ENCODE measurements at regions not wholly inside any gene's neighbourhood (a gene's known extent, or its start where the extent isn't known, plus 50 kb on each side); places are given as distances from the start of the nearest gene placed in this dataset.
A peak's percentile ranks its signal among the peaks of the same experiment; 100 is the strongest.

DNA sequence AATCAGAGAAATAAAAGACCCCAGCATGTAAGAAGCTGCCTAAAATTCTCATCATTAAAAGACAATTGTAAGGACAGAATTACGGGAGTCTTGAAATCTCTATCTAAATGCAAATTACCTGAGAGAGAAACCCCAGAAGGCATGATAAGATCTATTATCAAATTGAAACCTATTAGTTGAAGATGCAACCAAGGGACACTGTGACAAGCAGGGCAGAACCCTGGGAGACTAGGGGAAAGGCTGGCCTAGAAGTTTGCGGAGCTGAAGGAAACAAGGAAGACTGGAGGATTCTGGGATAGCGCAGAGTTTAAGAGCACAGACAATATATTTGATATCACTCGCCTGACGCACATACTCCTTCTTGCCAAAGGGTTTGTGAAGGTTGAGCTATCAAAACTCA is 319.5 kb upstream of the CHAC2 start:
- Histone ChIP-seq H3K36me3 (no peaks in the 10 kb centered on the region), H3K27me3 (no peaks in the 10 kb centered on the region), H3K4me3 (ENCODE audit: low read depth, low read length) (no peak overlapping the region), H3K4me1 (no peaks in the 10 kb centered on the region), H3K9me3 (no peaks in the 10 kb centered on the region)
- TF ChIP-seq, protein P1, sequence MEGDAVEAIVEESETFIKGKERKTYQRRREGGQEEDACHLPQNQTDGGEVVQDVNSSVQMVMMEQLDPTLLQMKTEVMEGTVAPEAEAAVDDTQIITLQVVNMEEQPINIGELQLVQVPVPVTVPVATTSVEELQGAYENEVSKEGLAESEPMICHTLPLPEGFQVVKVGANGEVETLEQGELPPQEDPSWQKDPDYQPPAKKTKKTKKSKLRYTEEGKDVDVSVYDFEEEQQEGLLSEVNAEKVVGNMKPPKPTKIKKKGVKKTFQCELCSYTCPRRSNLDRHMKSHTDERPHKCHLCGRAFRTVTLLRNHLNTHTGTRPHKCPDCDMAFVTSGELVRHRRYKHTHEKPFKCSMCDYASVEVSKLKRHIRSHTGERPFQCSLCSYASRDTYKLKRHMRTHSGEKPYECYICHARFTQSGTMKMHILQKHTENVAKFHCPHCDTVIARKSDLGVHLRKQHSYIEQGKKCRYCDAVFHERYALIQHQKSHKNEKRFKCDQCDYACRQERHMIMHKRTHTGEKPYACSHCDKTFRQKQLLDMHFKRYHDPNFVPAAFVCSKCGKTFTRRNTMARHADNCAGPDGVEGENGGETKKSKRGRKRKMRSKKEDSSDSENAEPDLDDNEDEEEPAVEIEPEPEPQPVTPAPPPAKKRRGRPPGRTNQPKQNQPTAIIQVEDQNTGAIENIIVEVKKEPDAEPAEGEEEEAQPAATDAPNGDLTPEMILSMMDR (IDR thresholded peaks at IDR 0.05; ENCODE audit: low read depth, low read length), result no peak
- no peak for DNase-seq

DNA sequence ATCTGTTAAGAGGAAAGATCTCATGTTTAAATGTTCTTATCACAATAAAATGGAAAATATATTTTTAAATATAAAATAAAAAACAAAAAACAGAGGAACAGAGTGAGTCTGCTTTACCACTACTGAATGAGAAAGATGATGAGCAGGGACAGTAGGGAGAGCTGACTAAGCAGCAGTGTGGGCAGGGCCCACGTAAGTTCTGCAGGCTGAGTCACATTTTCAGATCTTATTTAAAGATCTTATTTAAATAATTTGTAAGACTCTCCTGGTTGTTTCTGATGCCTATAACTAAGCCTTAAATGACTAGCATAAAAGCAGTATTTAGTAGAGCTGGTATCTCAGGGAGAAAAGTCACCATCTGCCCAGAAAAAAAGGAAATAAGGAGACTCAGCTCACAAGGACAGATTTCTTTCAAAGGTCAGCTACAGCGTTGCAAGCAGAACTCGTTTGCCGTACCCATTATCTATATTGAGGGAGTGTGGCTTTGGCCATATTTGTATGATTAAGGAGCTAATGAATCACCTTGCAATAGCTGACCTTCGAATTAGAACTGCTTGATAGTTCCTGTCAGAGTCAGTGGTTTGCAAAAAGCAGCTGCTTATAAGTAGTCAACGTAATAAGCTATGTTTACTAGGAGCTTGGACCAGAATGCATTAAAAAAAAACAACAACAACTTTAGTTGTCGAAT is 322.1 kb upstream of the CHAC2 start:
- no peak overlapping the region for H3K4me3 ChIP-seq (ENCODE audit: low read depth, low read length)
- TF ChIP-seq, protein P1 (IDR thresholded peaks at IDR 0.05; ENCODE audit: low read depth, low read length), result no peak
- no peaks in the 10 kb centered on the region for H3K36me3 ChIP-seq
- no peaks in the 10 kb centered on the region for H3K4me1 ChIP-seq
- no peak for DNase-seq
- H3K27me3 ChIP-seq, result no peaks in the 10 kb centered on the region
- H3K9me3 ChIP-seq, result no peaks in the 10 kb centered on the region

DNA sequence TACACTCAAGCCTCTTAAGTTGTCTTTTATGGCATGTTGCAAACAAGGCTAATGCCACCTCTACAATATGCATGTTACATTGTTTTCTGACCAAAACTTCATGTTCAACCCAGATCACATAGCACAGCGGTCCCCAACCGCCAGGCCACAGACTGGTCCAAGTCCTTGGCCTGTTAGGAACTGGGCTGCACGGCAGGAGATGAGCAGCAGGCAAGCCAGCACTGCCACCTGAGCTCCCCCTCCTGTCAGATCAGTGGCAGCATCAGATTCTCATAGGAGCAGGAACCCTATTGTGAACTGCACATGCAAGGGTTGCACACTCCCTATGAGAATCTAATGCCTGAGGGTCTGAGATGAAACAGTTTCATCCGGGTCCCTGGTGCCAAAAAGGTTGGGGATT is 324.8 kb upstream of the CHAC2 start:
- DNase-seq, result peak; percentile 7
- TF ChIP-seq, protein P1 (IDR thresholded peaks at IDR 0.05; ENCODE audit: low read depth, low read length), result peak; percentile 13; the same call in 1 of the 2 replicates
- Histone ChIP-seq H3K27me3 (no peaks in the 10 kb centered on the region), H3K36me3 (no peaks in the 10 kb centered on the region), H3K4me3 (ENCODE audit: low read depth, low read length) (no peak overlapping the region), H3K9me3 (no peaks in the 10 kb centered on the region), H3K4me1 (no peaks in the 10 kb centered on the region)

DNA sequence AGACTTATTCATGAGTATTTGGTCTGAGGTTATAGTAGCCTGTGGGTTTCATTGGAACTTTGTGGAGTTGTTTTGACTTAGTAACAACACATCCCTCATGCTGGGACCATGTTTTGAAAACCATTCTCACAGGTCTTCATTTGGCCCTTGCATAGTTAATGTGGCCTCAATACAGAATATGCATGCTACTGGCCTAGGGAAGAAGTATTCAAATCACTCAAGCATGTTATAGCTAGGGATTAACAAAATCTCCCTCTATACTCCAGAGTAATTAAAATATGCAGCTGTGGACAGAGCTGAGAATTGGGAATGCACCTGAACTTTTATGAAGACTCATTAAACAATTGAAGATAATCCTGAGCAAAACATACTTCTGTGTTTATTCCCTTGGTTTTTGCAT is 325.5 kb upstream of the CHAC2 start:
- H3K36me3 ChIP-seq, result no peaks in the 10 kb centered on the region
- TF ChIP-seq, protein P1 (IDR thresholded peaks at IDR 0.05; ENCODE audit: low read depth, low read length), result no peak
- DNase-seq, result no peak
- no peaks in the 10 kb centered on the region for H3K9me3 ChIP-seq
- H3K4me1 ChIP-seq, result no peaks in the 10 kb centered on the region
- no peaks in the 10 kb centered on the region for H3K27me3 ChIP-seq
- no peak overlapping the region for H3K4me3 ChIP-seq (ENCODE audit: low read depth, low read length)

DNA sequence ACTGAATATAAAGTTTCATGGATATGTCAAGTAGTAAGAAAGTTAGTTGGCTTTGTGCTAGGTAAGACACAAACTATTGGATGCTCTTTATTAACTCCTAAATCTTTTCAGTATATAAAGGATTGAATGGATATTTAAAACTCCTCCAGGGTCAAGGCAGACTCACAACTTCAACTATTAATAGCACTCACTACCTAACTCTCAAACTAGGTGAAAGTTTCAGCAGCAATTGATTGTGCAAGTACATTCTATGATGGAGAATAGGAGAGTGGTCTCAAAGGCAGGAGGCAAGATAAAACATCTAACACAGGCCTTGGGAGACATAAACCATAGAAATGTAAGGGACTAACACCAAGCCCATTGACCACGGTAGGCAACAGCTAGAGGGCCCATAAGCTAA is 328.9 kb upstream of the CHAC2 start:
- DNase-seq, result no peak
- Histone ChIP-seq H3K27me3 (no peaks in the 10 kb centered on the region), H3K4me1 (no peaks in the 10 kb centered on the region), H3K36me3 (no peaks in the 10 kb centered on the region), H3K9me3 (no peaks in the 10 kb centered on the region), H3K4me3 (ENCODE audit: low read depth, low read length) (no peak overlapping the region)
- TF ChIP-seq, protein P1 (IDR thresholded peaks at IDR 0.05; ENCODE audit: low read depth, low read length), result no peak

DNA sequence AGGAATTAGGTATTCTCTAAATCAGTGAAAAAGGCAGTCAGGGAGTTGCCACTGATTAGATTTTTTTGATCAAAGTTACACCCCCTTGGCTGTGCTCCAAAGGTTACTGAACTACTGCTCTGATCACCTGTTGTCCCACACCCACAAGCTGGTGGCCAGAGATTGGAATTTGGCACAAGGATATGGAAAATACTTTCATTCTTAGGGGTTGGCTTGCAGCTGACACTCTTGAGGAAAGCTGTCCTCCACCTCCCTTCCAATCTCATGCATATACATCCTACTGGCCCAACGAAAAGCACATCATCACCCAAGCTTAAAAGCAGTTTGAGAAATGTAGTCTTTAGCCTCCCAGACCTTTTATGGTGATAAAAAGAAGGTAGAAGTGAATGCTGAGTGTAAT is 329.5 kb upstream of the CHAC2 start:
- Histone ChIP-seq H3K36me3 (no peaks in the 10 kb centered on the region), H3K4me3 (ENCODE audit: low read depth, low read length) (no peak overlapping the region), H3K4me1 (no peaks in the 10 kb centered on the region), H3K27me3 (no peaks in the 10 kb centered on the region), H3K9me3 (no peaks in the 10 kb centered on the region)
- DNase-seq, result no peak
- TF ChIP-seq, protein P1 (IDR thresholded peaks at IDR 0.05; ENCODE audit: low read depth, low read length), result no peak

Measured in BE2C (cell line).